HT-29 (cell line): ENCODE measurements at regions not wholly inside any gene's neighbourhood (a gene's known extent, or its start where the extent isn't known, plus 50 kb on each side); places are given as distances from the start of the nearest gene placed in this dataset.

Experiments used
- DNase-seq: peaks from one replicate; pipeline ENCODE4 v3.0.0-alpha.2; 2015; ENCODE audit warnings: low spot score

- DNase-seq = no peak
Measured at GRCh38 chr1:222911866-222912265, 97.0 kb downstream of the DISP1 start.

GRCh38 chr1:222912730-222913129 is 97.9 kb downstream of the DISP1 start:
- DNase-seq = no peak

- DNase-seq = no peak
Measured at GRCh38 chr1:222914861-222915632, 100.2 kb downstream of the DISP1 start.

GRCh38 chr1:222916100-222916499 is 101.3 kb downstream of the DISP1 start:
- no peak for DNase-seq

- DNase-seq = no peak
Measured at GRCh38 chr1:222918801-222919477, 104.1 kb downstream of the DISP1 start.

GRCh38 chr1:222919478-222919865 is 104.6 kb downstream of the DISP1 start:
- no peak for DNase-seq

GRCh38 chr1:222920169-222920568 is 105.3 kb downstream of the DISP1 start:
- no peak for DNase-seq

GRCh38 chr1:222921945-222922344 is 107.1 kb downstream of the DISP1 start:
- DNase-seq = no peak

GRCh38 chr1:222923506-222923905 is 108.7 kb downstream of the DISP1 start:
- no peak for DNase-seq

GRCh38 chr1:222924136-222924706 is 109.4 kb downstream of the DISP1 start:
- DNase-seq = no peak

GRCh38 chr1:222926566-222926965 is 111.7 kb downstream of the DISP1 start:
- no peak for DNase-seq

- no peak for DNase-seq
Measured at GRCh38 chr1:222927031-222927430, 112.2 kb downstream of the DISP1 start.

- DNase-seq = no peak
Measured at GRCh38 chr1:222928212-222928611, 113.4 kb downstream of the DISP1 start.

- no peak for DNase-seq
Measured at GRCh38 chr1:222930070-222930469, 115.2 kb downstream of the DISP1 start.

GRCh38 chr1:222931023-222931422 is 116.2 kb downstream of the DISP1 start:
- DNase-seq = no peak

GRCh38 chr1:222933273-222933672 is 118.4 kb downstream of the DISP1 start:
- no peak for DNase-seq

GRCh38 chr1:222935239-222935900 is 120.5 kb downstream of the DISP1 start:
- DNase-seq = no peak

GRCh38 chr1:222936042-222936441 is 121.2 kb downstream of the DISP1 start:
- DNase-seq = no peak

- no peak for DNase-seq
Measured at GRCh38 chr1:222938986-222939385, 124.1 kb downstream of the DISP1 start.

- no peak for DNase-seq
Measured at GRCh38 chr1:222940095-222940494, 125.3 kb downstream of the DISP1 start.

- no peak for DNase-seq
Measured at GRCh38 chr1:222940906-222941305, 126.1 kb downstream of the DISP1 start.

GRCh38 chr1:222941425-222941824 is 126.6 kb downstream of the DISP1 start:
- no peak for DNase-seq
